RPMI7951 (cell line): ENCODE measurements at regions not wholly inside any gene's neighbourhood (a gene's known extent, or its start where the extent isn't known, plus 50 kb on each side); places are given as distances from the start of the nearest gene placed in this dataset.

ENCODE experiments used
- DNase-seq: peaks from one replicate; pipeline ENCODE4 v3.0.0-alpha.2; 2012; ENCODE audit warnings: low read depth

- no peak for DNase-seq
Measured at GRCh38 chr9:19597176-19597575, 188.4 kb downstream of the ACER2 start.

- no peak for DNase-seq
Measured at GRCh38 chr9:19595003-19595402, 186.2 kb downstream of the ACER2 start.

GRCh38 chr9:19587678-19588077 lies 178.9 kb downstream of the ACER2 start:
- no peak for DNase-seq

- DNase-seq, result no peak
Measured at GRCh38 chr9:19583890-19584289, 175.1 kb downstream of the ACER2 start.

GRCh38 chr9:19577411-19577810 lies 168.6 kb downstream of the ACER2 start:
- DNase-seq, result no peak

- DNase-seq, result no peak
Measured at GRCh38 chr9:19568946-19569345, 160.1 kb downstream of the ACER2 start.

GRCh38 chr9:19564396-19565061 lies 155.7 kb downstream of the ACER2 start:
- DNase-seq, result no peak

GRCh38 chr9:19555214-19555613 lies 146.4 kb downstream of the ACER2 start:
- DNase-seq, result no peak

- DNase-seq, result no peak
Measured at GRCh38 chr9:19554529-19554928, 145.7 kb downstream of the ACER2 start.

GRCh38 chr9:19553441-19553840 lies 144.6 kb downstream of the ACER2 start:
- no peak for DNase-seq

GRCh38 chr9:19552282-19553105 lies 143.7 kb downstream of the ACER2 start:
- DNase-seq, result no peak

GRCh38 chr9:19551124-19551929 lies 142.5 kb downstream of the ACER2 start:
- no peak for DNase-seq

GRCh38 chr9:19550009-19550408 lies 141.2 kb downstream of the ACER2 start:
- DNase-seq, result no peak

- DNase-seq, result peak; percentile 12
Measured at GRCh38 chr9:19533373-19533772, 124.6 kb downstream of the ACER2 start.

GRCh38 chr9:19527663-19528062 lies 118.9 kb downstream of the ACER2 start:
- DNase-seq, result no peak

- no peak for DNase-seq
Measured at GRCh38 chr9:19522558-19522957, 113.7 kb downstream of the ACER2 start.

- DNase-seq, result no peak
Measured at GRCh38 chr9:19521205-19521604, 112.4 kb downstream of the ACER2 start.

- DNase-seq, result no peak
Measured at GRCh38 chr9:19517202-19517942, 108.6 kb downstream of the ACER2 start.

GRCh38 chr9:19516348-19516747 lies 107.5 kb downstream of the ACER2 start:
- no peak for DNase-seq

- no peak for DNase-seq
Measured at GRCh38 chr9:19513671-19514275, 105.0 kb downstream of the ACER2 start.

- no peak for DNase-seq
Measured at GRCh38 chr9:19512103-19512832, 103.5 kb downstream of the ACER2 start.
